H9 (cell line): ENCODE measurements at regions not wholly inside any gene's neighbourhood (a gene's known extent, or its start where the extent isn't known, plus 50 kb on each side); places are given as distances from the start of the nearest gene placed in this dataset.

Experiments
- DNase-seq: peaks from one replicate; pipeline ENCODE4 v3.0.0-alpha.2; 2017
- H2AFZ ChIP-seq: one replicate; pipeline ENCODE4 v1.6.1; 2013; ENCODE audit warnings: mild to moderate bottlenecking, low read length, control low read depth, moderate library complexity
- H2AK5ac ChIP-seq: 2 replicates; pipeline ENCODE4 v1.6.1; 2013; ENCODE audit warnings: low read length, control low read depth, mixed read lengths; ENCODE audit not compliant: insufficient read length
- H2BK120ac ChIP-seq: one replicate; pipeline ENCODE4 v1.6.1; 2013; ENCODE audit warnings: low read depth, mild to moderate bottlenecking, low read length, control low read depth, inconsistent platforms; ENCODE audit not compliant: poor library complexity, severe bottlenecking
- H2BK12ac ChIP-seq: 2 replicates; pipeline ENCODE4 v1.6.1; 2013; ENCODE audit warnings: low read length, control low read depth, mixed read lengths, low read depth; ENCODE audit not compliant: insufficient read length
- H2BK15ac ChIP-seq: 2 replicates; pipeline ENCODE4 v1.6.1; 2013; ENCODE audit warnings: low read depth, low read length, control low read depth
- H2BK20ac ChIP-seq: one replicate; pipeline ENCODE4 v1.6.1; 2013; ENCODE audit warnings: low read depth, mild to moderate bottlenecking, low read length, control low read depth, inconsistent platforms; ENCODE audit not compliant: poor library complexity, severe bottlenecking
- H2BK5ac ChIP-seq: 2 replicates; pipeline ENCODE4 v1.6.1; 2013; ENCODE audit warnings: low read length, control low read depth, mixed read lengths; ENCODE audit not compliant: insufficient read length
- H3K14ac ChIP-seq: 2 replicates; pipeline ENCODE4 v1.6.1; 2013; ENCODE audit warnings: low read length, control low read depth; ENCODE audit not compliant: insufficient read depth
- H3K18ac ChIP-seq: 2 replicates; pipeline ENCODE4 v1.6.1; 2013; ENCODE audit warnings: low read depth, mild to moderate bottlenecking, mixed read lengths, low read length, control low read depth; ENCODE audit not compliant: insufficient read length
- H3K23ac ChIP-seq: 2 replicates; pipeline ENCODE4 v1.6.1; 2013; ENCODE audit warnings: low read length, control low read depth, mixed read lengths, low read depth; ENCODE audit not compliant: insufficient read length
- H3K23me2 ChIP-seq: 2 replicates; pipeline ENCODE4 v1.6.1; 2013; ENCODE audit warnings: low read depth, mild to moderate bottlenecking, mixed read lengths, low read length, control low read depth; ENCODE audit not compliant: insufficient read length, poor library complexity, severe bottlenecking
- H3K27ac ChIP-seq: 2 replicates; pipeline ENCODE4 v1.5.1; 2013; ENCODE audit warnings: low read length, control low read depth, mixed read lengths, low read depth; ENCODE audit not compliant: insufficient read length
- H3K27me3 ChIP-seq: 2 replicates; pipeline ENCODE4 v1.6.1; 2013; ENCODE audit warnings: low read length, control low read depth, inconsistent platforms; ENCODE audit not compliant: insufficient read depth
- H3K4ac ChIP-seq: 2 replicates; pipeline ENCODE4 v1.6.1; 2013; ENCODE audit warnings: low read depth, mild to moderate bottlenecking, control low read depth, inconsistent platforms, low read length, moderate library complexity
- H3K4me1 ChIP-seq: 2 replicates; pipeline ENCODE4 v1.6.1; 2013; ENCODE audit warnings: low read length, control low read depth, inconsistent platforms; ENCODE audit not compliant: insufficient read depth
- H3K4me2 ChIP-seq: 2 replicates; pipeline ENCODE4 v1.6.1; 2013; ENCODE audit warnings: low read length, control low read depth, mixed read lengths; ENCODE audit not compliant: insufficient read length, insufficient read depth
- H3K56ac ChIP-seq: 2 replicates; pipeline ENCODE4 v1.6.1; 2013; ENCODE audit warnings: low read depth, mild to moderate bottlenecking, mixed read lengths, low read length, control low read depth; ENCODE audit not compliant: insufficient read length
- H3K79me1 ChIP-seq: 2 replicates; pipeline ENCODE4 v1.6.1; 2013; ENCODE audit warnings: low read depth, mild to moderate bottlenecking, moderate library complexity, low read length, control low read depth, inconsistent platforms; ENCODE audit not compliant: insufficient read depth, poor library complexity, severe bottlenecking
- H3K79me2 ChIP-seq: 2 replicates; pipeline ENCODE4 v1.6.1; 2013; ENCODE audit warnings: low read length, control low read depth, inconsistent platforms; ENCODE audit not compliant: insufficient read depth
- H3K9ac ChIP-seq: 2 replicates; pipeline ENCODE4 v1.6.1; 2013; ENCODE audit warnings: low read length, control low read depth, mixed read lengths; ENCODE audit not compliant: insufficient read length; ENCODE audit errors: extremely low read depth
- H3K9me3 ChIP-seq: one replicate; pipeline ENCODE4 v1.6.1; 2013; ENCODE audit warnings: low read depth, low read length, inconsistent platforms; ENCODE audit not compliant: control insufficient read depth
- H3T11ph ChIP-seq: one replicate; pipeline ENCODE4 v1.6.1; 2013; ENCODE audit warnings: mild to moderate bottlenecking, low read length, control low read depth, inconsistent platforms
- H4K20me1 ChIP-seq: one replicate; pipeline ENCODE4 v1.6.1; 2013; ENCODE audit not compliant: control insufficient read depth, insufficient read length, insufficient read depth
- H4K5ac ChIP-seq: 2 replicates; pipeline ENCODE4 v1.6.1; 2013; ENCODE audit warnings: low read depth, mild to moderate bottlenecking, mixed read lengths, low read length, control low read depth; ENCODE audit not compliant: insufficient read length
- H4K8ac ChIP-seq: replicated peaks from 2 replicates; pipeline ENCODE4 v1.6.1; 2013; ENCODE audit warnings: low read length, control low read depth, mixed read lengths, low read depth; ENCODE audit not compliant: insufficient read length
- H4K91ac ChIP-seq: 2 replicates; pipeline ENCODE4 v1.6.1; 2013; ENCODE audit warnings: low read depth, mild to moderate bottlenecking, moderate library complexity, mixed read lengths, low read length, control low read depth; ENCODE audit not compliant: insufficient read length
- H3K27ac Mint-ChIP-seq, 3 experiments: 2 replicates in 2 of 3; 3 replicates in 1 of 3; pipeline ENCODE4 v1.8.0; 2020 to 2021; ENCODE audit warnings: mixed read lengths in 3 of 3, mild to moderate bottlenecking in 1 of 3, moderate library complexity in 1 of 3
- H3K27me3 Mint-ChIP-seq: 2 replicates; pipeline ENCODE4 v1.8.0; 2021; ENCODE audit warnings: low read depth, mild to moderate bottlenecking, moderate library complexity, mixed read lengths
- H3K36me3 Mint-ChIP-seq, 3 experiments: 2 replicates in 2 of 3; 3 replicates in 1 of 3; pipeline ENCODE4 v1.8.0; 2020 to 2021; ENCODE audit warnings: low read depth in 3 of 3, mixed read lengths in 3 of 3; ENCODE audit not compliant: insufficient read depth in 1 of 3
- H3K4me1 Mint-ChIP-seq, 2 experiments: 2 replicates each; pipeline ENCODE4 v1.8.0; 2020; ENCODE audit warnings: mixed read lengths in 2 of 2
- H3K4me3 Mint-ChIP-seq, 2 experiments: 2 replicates in 1 of 2; 3 replicates in 1 of 2; pipeline ENCODE4 v1.8.0; 2020 to 2021; ENCODE audit warnings: mild to moderate bottlenecking in 2 of 2, mixed read lengths in 2 of 2, moderate library complexity in 1 of 2
- H3K9me3 Mint-ChIP-seq, 2 experiments: 2 replicates in 1 of 2; 3 replicates in 1 of 2; pipeline ENCODE4 v1.8.0; 2020; ENCODE audit warnings: mild to moderate bottlenecking in 2 of 2, mixed read lengths in 2 of 2, moderate library complexity in 1 of 2
- CTCF ChIP-seq: fragments of 200-600 bp; sonication (generic); conservative IDR thresholded peaks from 3 replicates; pipeline ENCODE4 v1.8.0; 2021; ENCODE audit warnings: antibody characterized with exemption, mild to moderate bottlenecking
- WGBS: extraction: QIAGEN DNeasy Blood & Tissue Kit; methylation state at CpG from one replicate; pipeline ENCODE4 v1.1.7; 2013; ENCODE audit warnings: missing lambda C conversion rate, low lambda C conversion rate, mixed read lengths; ENCODE audit not compliant: insufficient read length; ENCODE audit errors: extremely low coverage; 5-methylcytosine and 5-hydroxymethylcytosine counted together

- Histone ChIP-seq H3K27ac (no peak overlapping the region), H2BK15ac (no peak overlapping the region), H4K20me1 (no peaks in the 10 kb centered on the region), H3K9me3 (no peaks in the 10 kb centered on the region), H3K9ac (no peak overlapping the region), H4K8ac (no peak overlapping the region), H2BK120ac (no peak overlapping the region), H3K27me3 (no peaks in the 10 kb centered on the region), H4K91ac (no peak overlapping the region), H2BK20ac (no peak overlapping the region), H3K79me1 (no peaks in the 10 kb centered on the region), H2BK12ac (no peak overlapping the region), H3K4me1 (no peaks in the 10 kb centered on the region), H3K23ac (no peak overlapping the region), H4K5ac (no peak overlapping the region), H2AFZ (no peak overlapping the region), H2BK5ac (no peak overlapping the region), H3K4ac (no peak overlapping the region), H3K18ac (no peak overlapping the region), H3K79me2 (no peaks in the 10 kb centered on the region), H3T11ph (no peak overlapping the region), H3K23me2 (no peaks in the 10 kb centered on the region), H3K14ac (no peak overlapping the region), H2AK5ac (no peak overlapping the region), H3K56ac (no peak overlapping the region), H3K4me2 (no peak overlapping the region)
- no CpG with 5 or more reads among the region's 3 CpGs for WGBS
- H3K27me3 Mint-ChIP-seq: peaks cover 49% of the 10 kb centered on the region
- no peak for DNase-seq
- H3K27ac Mint-ChIP-seq: no peak overlapping the region
- H3K4me1 Mint-ChIP-seq: peaks cover 4 to 19% of the 10 kb centered on the region in 2 experiments; a peak in 3 of 4 replicates
- H3K9me3 Mint-ChIP-seq: no peaks in the 10 kb centered on the region
- TF ChIP-seq CTCF: no peak
- no peak overlapping the region for H3K4me3 Mint-ChIP-seq
- H3K36me3 Mint-ChIP-seq: no peaks in the 10 kb centered on the region
These were observed 64.5 kb downstream of the KCNA1 start for GRCh38 chr12:4974217-4974616.
